ENCODE measurements at regions not wholly inside any gene's neighbourhood (a gene's known extent, or its start where the extent isn't known, plus 50 kb on each side); places are given as distances from the start of the nearest gene placed in this dataset.

DNA sequence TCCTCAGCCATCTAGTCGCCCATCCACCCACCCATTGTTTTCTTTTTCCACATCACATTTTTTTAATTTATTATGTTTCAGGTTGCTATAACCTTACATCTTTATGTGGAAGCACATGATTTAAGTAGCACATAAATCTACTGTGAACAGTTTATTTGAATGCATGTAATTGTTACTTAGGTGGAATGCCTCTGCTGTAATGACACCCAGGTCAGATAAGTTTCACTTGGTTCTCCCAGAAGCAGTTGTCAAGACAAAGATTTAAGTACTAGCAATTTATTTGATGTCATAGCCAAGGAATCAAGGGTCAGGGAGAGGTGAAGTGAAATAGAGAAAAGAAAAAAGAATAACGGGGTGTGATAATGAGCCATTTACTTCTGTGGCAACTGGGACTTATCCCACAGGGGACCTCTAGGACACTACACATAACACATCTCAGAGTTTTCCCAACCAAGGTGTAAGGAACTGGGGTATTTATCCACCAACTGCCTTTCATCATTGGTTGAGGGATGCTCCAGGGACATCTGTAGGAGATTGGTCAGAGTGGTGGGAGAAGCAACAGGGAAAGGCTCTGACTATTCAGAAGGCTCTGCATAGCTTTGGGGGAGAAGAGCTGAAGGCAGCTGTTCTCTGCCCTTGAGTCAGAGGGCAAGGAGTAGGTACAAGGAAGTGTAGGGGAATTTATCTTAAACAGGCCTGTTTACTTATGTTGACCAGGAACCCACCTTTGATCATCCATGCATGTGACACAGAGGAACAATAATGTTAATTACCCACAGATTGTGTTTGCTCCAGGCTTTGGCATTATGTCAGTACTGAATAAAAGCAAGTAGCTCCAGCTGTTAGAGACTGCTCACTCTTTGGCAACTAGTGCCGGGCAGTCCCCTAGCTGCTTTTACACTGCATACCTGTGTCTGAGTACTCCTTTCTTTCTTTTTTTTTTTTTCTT, 94.8 kb downstream of the CD200R1L start:
- TF ChIP-seq POLR2A (IDR thresholded peaks at IDR 0.05) (no peak), CTCF (IDR thresholded peaks at IDR 0.05) (no peak)

Measured in right lobe of liver (tissue), 4 donors.